PC-3 (cell line): ENCODE measurements at regions not wholly inside any gene's neighbourhood (a gene's known extent, or its start where the extent isn't known, plus 50 kb on each side); places are given as distances from the start of the nearest gene placed in this dataset.

Source experiments
- ATAC-seq: fragments of 200-7000 bp; cut with Tn5 transposase; 2 replicates; pipeline ENCODE4 v1.9.1; 2020; ENCODE audit warnings: mild to moderate bottlenecking, moderate library complexity
- BruUV-seq: library from RNA; stranded (reverse); fragments of 400-500 nt; replicated peaks from 2 replicates; lab custom pipeline; 2021; lab: Mats Ljungman, UMichigan
- CTCF ChIA-PET: fragments of 300-600 bp; sonication (Branson Sonifier 250); formaldehyde crosslinking; loops from one replicate; lab custom pipeline; 2022; ENCODE audit warnings: antibody characterized with exemption; lab: Charles Lee
- POLR2A ChIA-PET: fragments of 300-600 bp; sonication (Branson Sonifier 250); formaldehyde crosslinking; loops from one replicate; lab custom pipeline; 2022; ENCODE audit warnings: antibody characterized with exemption; ENCODE audit not compliant: unreplicated experiment; lab: Charles Lee
- DNase-seq: peaks from one replicate; pipeline ENCODE4 v3.0.0-alpha.2; 2015
- H2AFZ ChIP-seq: fragments of 300-600 bp; sonication (generic); 2 replicates; pipeline ENCODE4 v1.6.0; 2016; ENCODE audit warnings: antibody characterized with exemption, low read length
- H3F3A ChIP-seq: fragments of 300-600 bp; sonication (generic); one replicate; pipeline ENCODE4 v1.6.0; 2017; ENCODE audit warnings: antibody characterized with exemption, low read length, control low read depth, mild to moderate bottlenecking; ENCODE audit not compliant: unreplicated experiment
- H3K27ac ChIP-seq: fragments of 300-600 bp; sonication (generic); 2 replicates; pipeline ENCODE4 v1.5.1; 2016; ENCODE audit warnings: mild to moderate bottlenecking, low read length
- H3K27me3 ChIP-seq: fragments of 300-600 bp; sonication (generic); 2 replicates; pipeline ENCODE4 v1.6.1; 2016; ENCODE audit warnings: low read length, mixed read lengths
- H3K36me3 ChIP-seq: fragments of 300-600 bp; sonication (generic); 2 replicates; pipeline ENCODE4 v1.6.1; 2016; ENCODE audit warnings: low read depth, mixed run types, low read length, mixed read lengths
- H3K4me1 ChIP-seq: fragments of 300-600 bp; sonication (generic); 2 replicates; pipeline ENCODE4 v1.5.1; 2016; ENCODE audit warnings: low read length; ENCODE audit not compliant: insufficient read depth
- H3K4me2 ChIP-seq: fragments of 300-600 bp; sonication (generic); 2 replicates; pipeline ENCODE4 v1.6.0; 2016; ENCODE audit warnings: low read length
- H3K4me3 ChIP-seq: fragments of 300-600 bp; sonication (generic); 2 replicates; pipeline ENCODE4 v1.5.1; 2016; ENCODE audit warnings: mild to moderate bottlenecking, low read length, mixed read lengths
- H3K79me2 ChIP-seq: fragments of 300-600 bp; sonication (generic); 2 replicates; pipeline ENCODE4 v1.6.1; 2017; ENCODE audit warnings: low read length, mixed read lengths
- H3K9ac ChIP-seq: fragments of 300-600 bp; sonication (generic); 2 replicates; pipeline ENCODE4 v1.6.0; 2016; ENCODE audit warnings: mild to moderate bottlenecking, low read length
- H3K9me2 ChIP-seq: fragments of 300-600 bp; sonication (generic); replicated peaks from 2 replicates; pipeline ENCODE4 v1.6.1; 2016; ENCODE audit warnings: mixed run types, low read length, mixed read lengths
- H3K9me3 ChIP-seq: fragments of 300-600 bp; sonication (generic); 2 replicates; pipeline ENCODE4 v1.6.1; 2016; ENCODE audit warnings: low read length, mixed read lengths
- H4K20me1 ChIP-seq: fragments of 300-600 bp; sonication (generic); 2 replicates; pipeline ENCODE4 v1.6.1; 2016; ENCODE audit warnings: low read length, mixed read lengths
- EZH2 ChIP-seq: fragments of 300-600 bp; sonication (generic); IDR thresholded peaks from one replicate; pipeline ENCODE4 v1.6.1; 2017; ENCODE audit warnings: antibody characterized with exemption, mild to moderate bottlenecking, low read length; ENCODE audit not compliant: unreplicated experiment
- EZH2phosphoT487 ChIP-seq: fragments of 300-600 bp; sonication (generic); IDR thresholded peaks from 2 replicates; pipeline ENCODE4 v1.6.1; 2018; ENCODE audit warnings: mild to moderate bottlenecking, antibody characterized with exemption, low read length, borderline replicate concordance
- intact Hi-C: fragments of 100-400 bp; cut with micrococcal nuclease; formaldehyde crosslinking; loops from 2 replicates; pipeline ENCODE4 v1.9.0; 2023
- TF ChIP-seq, protein P1 (sequence below): fragments of 300-600 bp; sonication (generic); conservative IDR thresholded peaks from 2 replicates; pipeline ENCODE4 v1.5.1; 2017; ENCODE audit warnings: antibody characterized with exemption, low read depth, mild to moderate bottlenecking, low read length

DNA sequence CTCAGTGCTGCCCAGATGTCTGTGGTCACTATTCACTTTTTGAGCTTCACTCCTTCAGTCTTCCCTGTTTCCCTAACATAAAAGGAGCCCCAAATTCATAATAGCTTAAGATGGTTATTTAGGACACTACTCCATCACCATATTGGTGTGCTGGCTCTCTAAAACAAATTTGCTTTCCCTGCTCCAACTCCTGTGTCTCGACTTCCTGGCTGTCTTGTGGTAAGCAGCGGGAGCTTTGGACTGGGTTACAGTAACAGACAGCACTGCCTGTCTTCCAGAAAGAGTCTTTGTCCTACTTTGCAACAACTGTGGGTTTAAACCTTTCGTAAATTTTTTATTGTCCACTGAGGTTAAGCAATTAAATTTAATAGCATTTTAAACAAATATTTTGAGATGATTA is 389.4 kb downstream of the CDH9 start:
- no TSS peak for BruUV-seq
- POLR2A ChIA-PET = no interaction called here
- no peak for TF ChIP-seq EZH2
- TF ChIP-seq, protein P1, sequence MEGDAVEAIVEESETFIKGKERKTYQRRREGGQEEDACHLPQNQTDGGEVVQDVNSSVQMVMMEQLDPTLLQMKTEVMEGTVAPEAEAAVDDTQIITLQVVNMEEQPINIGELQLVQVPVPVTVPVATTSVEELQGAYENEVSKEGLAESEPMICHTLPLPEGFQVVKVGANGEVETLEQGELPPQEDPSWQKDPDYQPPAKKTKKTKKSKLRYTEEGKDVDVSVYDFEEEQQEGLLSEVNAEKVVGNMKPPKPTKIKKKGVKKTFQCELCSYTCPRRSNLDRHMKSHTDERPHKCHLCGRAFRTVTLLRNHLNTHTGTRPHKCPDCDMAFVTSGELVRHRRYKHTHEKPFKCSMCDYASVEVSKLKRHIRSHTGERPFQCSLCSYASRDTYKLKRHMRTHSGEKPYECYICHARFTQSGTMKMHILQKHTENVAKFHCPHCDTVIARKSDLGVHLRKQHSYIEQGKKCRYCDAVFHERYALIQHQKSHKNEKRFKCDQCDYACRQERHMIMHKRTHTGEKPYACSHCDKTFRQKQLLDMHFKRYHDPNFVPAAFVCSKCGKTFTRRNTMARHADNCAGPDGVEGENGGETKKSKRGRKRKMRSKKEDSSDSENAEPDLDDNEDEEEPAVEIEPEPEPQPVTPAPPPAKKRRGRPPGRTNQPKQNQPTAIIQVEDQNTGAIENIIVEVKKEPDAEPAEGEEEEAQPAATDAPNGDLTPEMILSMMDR = no peak
- no peak for TF ChIP-seq EZH2phosphoT487
- no peaks in the 10 kb centered on the region for H3K36me3 ChIP-seq
- DNase-seq (peak; percentile 21), ATAC-seq (peak; percentile 98)
- no peaks in the 10 kb centered on the region for H3K9me2 ChIP-seq
- H3K9me3 ChIP-seq = no peaks in the 10 kb centered on the region
- no peak overlapping the region for H3K4me3 ChIP-seq
- no peaks in the 10 kb centered on the region for H3K79me2 ChIP-seq
- H3K27me3 ChIP-seq = no peaks in the 10 kb centered on the region
- H4K20me1 ChIP-seq = no peaks in the 10 kb centered on the region
- no peak overlapping the region for H3K9ac ChIP-seq
- CTCF ChIA-PET = interaction anchor here (0.5 kb wide), 1 partner anchor 302 kb away, joined by 3 read pairs; no protein-coding TSS in a partner anchor
- H2AFZ ChIP-seq = peak overlapping the region; percentile 59
- no peaks in the 10 kb centered on the region for H3F3A ChIP-seq
- 0 out of 2 replicates have a peak overlapping the region, but pooled peaks have one; percentile 13 for H3K27ac ChIP-seq
- peak overlapping the region; percentile 11 for H3K4me2 ChIP-seq
- peaks cover 11% of the 10 kb centered on the region; the same call in 1 of the 2 replicates for H3K4me1 ChIP-seq
- intact Hi-C loops = loop anchor here (1.0 to 2.0 kb wide), 2 partner anchors 70 to 96 kb away; no protein-coding TSS in a partner anchor

DNA sequence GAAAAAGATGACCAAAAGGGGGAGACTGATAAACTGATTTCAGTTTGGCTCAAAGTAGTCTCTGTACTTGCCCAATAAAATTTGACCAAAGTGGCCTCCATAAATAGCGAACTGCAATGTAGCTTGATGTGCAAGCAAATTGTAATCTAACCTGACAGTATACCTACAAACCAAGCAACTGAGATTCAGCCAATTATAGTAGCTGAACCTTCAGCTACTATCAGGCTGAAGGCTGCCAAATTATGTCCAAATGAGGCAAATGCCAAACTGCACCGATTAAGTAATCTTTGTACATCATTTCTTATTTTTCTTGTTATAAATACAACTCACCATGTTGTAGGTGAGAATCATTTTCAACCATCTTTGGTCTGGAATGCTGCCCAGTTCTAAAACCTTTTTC is 390.6 kb downstream of the CDH9 start:
- no peak overlapping the region for H3K27ac ChIP-seq
- intact Hi-C loops = loop anchor here (2.0 kb wide), 1 partner anchor 69 kb away; no protein-coding TSS in a partner anchor
- no peaks in the 10 kb centered on the region for H3K27me3 ChIP-seq
- no peak for ATAC-seq
- TF ChIP-seq EZH2phosphoT487 (no peak), EZH2 (no peak)
- TF ChIP-seq, protein P1 = no peak
- no peaks in the 10 kb centered on the region for H3K9me2 ChIP-seq
- H3K9ac ChIP-seq = no peak overlapping the region
- no peaks in the 10 kb centered on the region for H3K36me3 ChIP-seq
- CTCF ChIA-PET = no interaction called here
- no peak for DNase-seq
- H3K4me2 ChIP-seq = no peak overlapping the region
- no peaks in the 10 kb centered on the region for H3K9me3 ChIP-seq
- no peak overlapping the region for H2AFZ ChIP-seq
- no peaks in the 10 kb centered on the region for H3F3A ChIP-seq
- peaks cover 11% of the 10 kb centered on the region; the same call in 1 of the 2 replicates for H3K4me1 ChIP-seq
- POLR2A ChIA-PET = no interaction called here
- H3K4me3 ChIP-seq = no peak overlapping the region
- no peaks in the 10 kb centered on the region for H3K79me2 ChIP-seq
- no peaks in the 10 kb centered on the region for H4K20me1 ChIP-seq
- BruUV-seq = no TSS peak

DNA sequence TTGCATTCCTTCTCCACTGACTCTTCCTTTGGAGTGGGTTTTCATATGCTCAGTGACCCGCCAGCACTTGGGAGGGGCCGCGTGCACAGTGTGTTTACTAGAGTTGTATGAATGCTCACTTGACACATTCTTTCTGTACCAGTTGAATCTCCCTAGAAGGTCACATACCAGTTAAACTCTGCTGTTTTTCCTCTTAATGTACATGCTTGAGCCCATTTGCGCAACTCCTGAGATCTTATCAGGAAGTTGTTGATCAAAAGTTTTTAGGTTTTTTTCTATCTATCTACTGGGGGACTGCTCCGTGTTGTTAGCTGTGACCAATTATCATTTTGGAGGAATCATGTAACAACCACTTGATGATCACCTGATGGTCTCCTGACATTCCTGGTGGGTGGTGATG is 392.7 kb downstream of the CDH9 start:
- H3F3A ChIP-seq = no peaks in the 10 kb centered on the region
- TF ChIP-seq, protein P1 = no peak
- TF ChIP-seq EZH2phosphoT487 (no peak), EZH2 (no peak)
- BruUV-seq = no TSS peak
- intact Hi-C loops = no loop called here
- CTCF ChIA-PET = no interaction called here
- no peaks in the 10 kb centered on the region for H3K9me3 ChIP-seq
- no peaks in the 10 kb centered on the region for H3K36me3 ChIP-seq
- no peak for ATAC-seq
- H3K4me1 ChIP-seq = peaks cover 11% of the 10 kb centered on the region; the same call in 1 of the 2 replicates
- H3K79me2 ChIP-seq = no peaks in the 10 kb centered on the region
- H2AFZ ChIP-seq = no peak overlapping the region
- H3K4me3 ChIP-seq = no peak overlapping the region
- H3K9ac ChIP-seq = no peak overlapping the region
- no peak overlapping the region for H3K27ac ChIP-seq
- H3K9me2 ChIP-seq = no peaks in the 10 kb centered on the region
- POLR2A ChIA-PET = no interaction called here
- no peak for DNase-seq
- H3K27me3 ChIP-seq = no peaks in the 10 kb centered on the region
- H4K20me1 ChIP-seq = no peaks in the 10 kb centered on the region
- H3K4me2 ChIP-seq = no peak overlapping the region
